Body of pancreas (tissue), 4 donors: ENCODE measurements at regions not wholly inside any gene's neighbourhood (a gene's known extent, or its start where the extent isn't known, plus 50 kb on each side); places are given as distances from the start of the nearest gene placed in this dataset.

ENCODE experiments used
- ATAC-seq: fragments of 150-250 bp; one replicate; pipeline ENCODE4 v1.9.1; 2016
- DNase-seq, 4 donors: peaks; one replicate each; pipeline ENCODE4 v3.0.0-alpha.2; 2019
- H3K27ac ChIP-seq, 4 donors: fragments of 200-600 bp; sonication (generic); 1 replicate in 3 of 4; 2 replicates in 1 of 4; pipeline versions ENCODE4 v1.5.1 to v1.6.1; 2016 to 2019; ENCODE audit warnings: mild to moderate bottlenecking in 1 of 4, mixed read lengths in 1 of 4, moderate library complexity in 1 of 4
- H3K27me3 ChIP-seq, 2 donors: fragments of 200-600 bp; sonication (generic); one replicate each; pipeline ENCODE4 v1.6.0; 2016; ENCODE audit warnings: mild to moderate bottlenecking in 1 of 2
- H3K36me3 ChIP-seq, 2 donors: fragments of 200-600 bp; sonication (generic); replicated peaks in 1 of 2; 2 replicates each; pipeline ENCODE4 v1.5.1; 2016; ENCODE audit warnings: low read depth in 2 of 2; ENCODE audit not compliant: insufficient read depth in 1 of 2
- H3K4me1 ChIP-seq: fragments of 200-600 bp; sonication (generic); one replicate; pipeline ENCODE4 v1.6.0; 2016
- H3K4me3 ChIP-seq, 2 donors: fragments of 200-600 bp; sonication (generic); 1 replicate in 1 of 2; 2 replicates in 1 of 2; pipeline ENCODE4 v1.5.1; 2016 to 2019
- H3K9me3 ChIP-seq, 3 donors: fragments of 200-600 bp; sonication (generic); 1 replicate in 2 of 3; 2 replicates in 1 of 3; pipeline ENCODE4 v1.5.1; 2016
- CTCF ChIP-seq, 7 experiments: fragments of 450-650 bp in 4 of 7; fragments of 200-600 bp in 3 of 7; sonication (generic) in 3 of 7; IDR thresholded peaks; one replicate each; pipeline ENCODE4 v1.5.1; 2016 to 2019; ENCODE audit warnings: antibody characterized with exemption in 7 of 7
- POLR2A ChIP-seq, 3 donors: fragments of 450-650 bp; IDR thresholded peaks; one replicate each; pipeline ENCODE4 v1.6.1; 2016; ENCODE audit warnings: antibody characterized with exemption in 3 of 3, mild to moderate bottlenecking in 2 of 3
- WGBS, 2 donors: methylation state at CpG; one replicate each; pipeline ENCODE4 v1.1.5; 2017; 5-methylcytosine and 5-hydroxymethylcytosine counted together
- intact Hi-C: fragments of 100-400 bp; cut with DNase I; formaldehyde crosslinking; loops from one replicate; pipeline ENCODE4 v1.15.1; 2023

- DNase-seq, result no peak
- TF ChIP-seq POLR2A (IDR thresholded peaks at IDR 0.05), result no peak
- TF ChIP-seq CTCF (IDR thresholded peaks at IDR 0.05), result no peak
- no peak overlapping the region for H3K4me3 ChIP-seq
- no peak overlapping the region for H3K27ac ChIP-seq
- no peak for ATAC-seq
- H3K36me3 ChIP-seq, result no peaks in the 10 kb centered on the region
- no peaks in the 10 kb centered on the region for H3K9me3 ChIP-seq
- WGBS, 2 donors, result 73 to 83% methylated on average over 6 of the region's 6 CpGs
- no peaks in the 10 kb centered on the region for H3K4me1 ChIP-seq
- intact Hi-C loops, result no loop called here
- no peaks in the 10 kb centered on the region for H3K27me3 ChIP-seq
These were observed 362.7 kb upstream of the MIR17HG start for GRCh38 chr13:90984756-90985155.

- TF ChIP-seq CTCF (IDR thresholded peaks at IDR 0.05) (no peak), POLR2A (IDR thresholded peaks at IDR 0.05) (no peak)
- H3K27ac ChIP-seq, result no peak overlapping the region
- no peaks in the 10 kb centered on the region for H3K4me1 ChIP-seq
- no peaks in the 10 kb centered on the region for H3K36me3 ChIP-seq
- DNase-seq (no peak), ATAC-seq (no peak)
- intact Hi-C loops, result no loop called here
- no peaks in the 10 kb centered on the region for H3K27me3 ChIP-seq
- 70 to 72% methylated on average over 3 of the region's 3 CpGs for WGBS, 2 donors
- no peak overlapping the region for H3K4me3 ChIP-seq
- H3K9me3 ChIP-seq, result no peaks in the 10 kb centered on the region
These were observed 352.5 kb upstream of the MIR17HG start for GRCh38 chr13:90995001-90995400.

- Histone ChIP-seq H3K27me3 (no peaks in the 10 kb centered on the region), H3K4me3 (no peak overlapping the region), H3K4me1 (no peaks in the 10 kb centered on the region), H3K27ac (no peak overlapping the region), H3K9me3 (no peaks in the 10 kb centered on the region), H3K36me3 (no peaks in the 10 kb centered on the region)
- no peak for DNase-seq
- no peak for TF ChIP-seq POLR2A (IDR thresholded peaks at IDR 0.05)
- TF ChIP-seq CTCF (IDR thresholded peaks at IDR 0.05), result no peak
- 56 to 57% methylated on average over 4 of the region's 4 CpGs for WGBS, 2 donors
- ATAC-seq, result no peak
- intact Hi-C loops, result no loop called here
These were observed 351.9 kb upstream of the MIR17HG start for GRCh38 chr13:90995614-90996013.

GRCh38 chr13:90997951-90998350 is 349.5 kb upstream of the MIR17HG start:
- no peaks in the 10 kb centered on the region for H3K36me3 ChIP-seq
- H3K27ac ChIP-seq, result no peak overlapping the region
- DNase-seq (no peak), ATAC-seq (no peak)
- H3K27me3 ChIP-seq, result no peaks in the 10 kb centered on the region
- 95 to 96% methylated on average over 1 of the region's 1 CpG for WGBS, 2 donors
- H3K9me3 ChIP-seq, result no peaks in the 10 kb centered on the region
- H3K4me3 ChIP-seq, result no peak overlapping the region
- no peaks in the 10 kb centered on the region for H3K4me1 ChIP-seq
- intact Hi-C loops, result no loop called here
- TF ChIP-seq CTCF (IDR thresholded peaks at IDR 0.05) (no peak), POLR2A (IDR thresholded peaks at IDR 0.05) (no peak)

- Histone ChIP-seq H3K36me3 (no peaks in the 10 kb centered on the region), H3K27ac (no peak overlapping the region), H3K4me3 (no peak overlapping the region), H3K4me1 (no peaks in the 10 kb centered on the region), H3K27me3 (no peaks in the 10 kb centered on the region), H3K9me3 (no peaks in the 10 kb centered on the region)
- no peak for DNase-seq
- ATAC-seq, result no peak
- intact Hi-C loops, result no loop called here
- no peak for TF ChIP-seq POLR2A (IDR thresholded peaks at IDR 0.05)
- TF ChIP-seq CTCF (IDR thresholded peaks at IDR 0.05), result no peak
These were observed 348.1 kb upstream of the MIR17HG start for GRCh38 chr13:90999401-90999800.
